Right lobe of liver (tissue), 6 donors: ENCODE measurements at regions not wholly inside any gene's neighbourhood (a gene's known extent, or its start where the extent isn't known, plus 50 kb on each side); places are given as distances from the start of the nearest gene placed in this dataset.
A peak's percentile ranks its signal among the peaks of the same experiment; 100 is the strongest.

Experiments
- ATAC-seq, 4 donors: fragments of 200-7000 bp; cut with Tn5 transposase; one replicate each; pipeline ENCODE4 v1.9.1; 2020; ENCODE audit warnings: mild to moderate bottlenecking in 4 of 4, moderate library complexity in 4 of 4
- DNase-seq, 3 donors: peaks; one replicate each; pipeline ENCODE4 v3.0.0-alpha.2; 2020
- H3K27ac ChIP-seq, 3 donors: fragments of 200-600 bp; one replicate each; pipeline ENCODE4 v1.8.0; 2022
- H3K27me3 ChIP-seq, 2 donors: fragments of 200-600 bp; one replicate each; pipeline ENCODE4 v1.8.0; 2022
- H3K36me3 ChIP-seq, 4 donors: fragments of 200-600 bp; sonication (generic) in 1 of 4; one replicate each; pipeline versions ENCODE4 v1.5.1 to v1.8.0; 2017 to 2022; ENCODE audit warnings: control low read depth in 1 of 4
- H3K4me1 ChIP-seq, 4 donors: fragments of 200-600 bp; sonication (generic) in 1 of 4; one replicate each; pipeline versions ENCODE4 v1.5.1 to v1.8.0; 2017 to 2022; ENCODE audit warnings: control low read depth in 1 of 4
- H3K4me3 ChIP-seq, 3 donors: fragments of 200-600 bp; one replicate each; pipeline ENCODE4 v1.8.0; 2022
- H3K9me3 ChIP-seq, 4 donors: fragments of 200-600 bp; sonication (generic) in 1 of 4; one replicate each; pipeline versions ENCODE4 v1.5.1 to v1.8.0; 2017 to 2022; ENCODE audit warnings: control low read depth in 1 of 4
- POLR2A ChIP-seq: fragments of 450-650 bp; IDR thresholded peaks from one replicate; pipeline ENCODE4 v1.6.1; 2017; ENCODE audit warnings: antibody characterized with exemption, mild to moderate bottlenecking
- WGBS: methylation state at CpG from one replicate; pipeline ENCODE4 v1.1.6; 2018; ENCODE audit warnings: low coverage, low lambda C conversion rate; ENCODE audit not compliant: insufficient coverage; ENCODE audit errors: missing lambda C conversion rate; 5-methylcytosine and 5-hydroxymethylcytosine counted together
- intact Hi-C, 2 donors: fragments of 100-400 bp; cut with DNase I; formaldehyde crosslinking; loops; one replicate each; pipeline versions ENCODE4 v1.11.2 to v1.14.1; 2022
- TF ChIP-seq, protein P1 (sequence below), 4 donors: fragments of 200-600 bp in 3 of 4; fragments of 450-650 bp in 1 of 4; IDR thresholded peaks; one replicate each; pipeline versions ENCODE4 v1.5.1 to v1.8.0; 2016 to 2022; ENCODE audit warnings: antibody characterized with exemption in 4 of 4, mild to moderate bottlenecking in 2 of 4
- donor health status: DM: no; HTN: yes; CAD: no.
- donor health status: DM: no; HTN: no; CAD: no.
- donor health status: DM: no; HTN: no; CAD: no.
- donor health status: DM: no; HTN: yes; CAD: no.
- donor health status: DM: no; HTN: yes; CAD: no.

DNA sequence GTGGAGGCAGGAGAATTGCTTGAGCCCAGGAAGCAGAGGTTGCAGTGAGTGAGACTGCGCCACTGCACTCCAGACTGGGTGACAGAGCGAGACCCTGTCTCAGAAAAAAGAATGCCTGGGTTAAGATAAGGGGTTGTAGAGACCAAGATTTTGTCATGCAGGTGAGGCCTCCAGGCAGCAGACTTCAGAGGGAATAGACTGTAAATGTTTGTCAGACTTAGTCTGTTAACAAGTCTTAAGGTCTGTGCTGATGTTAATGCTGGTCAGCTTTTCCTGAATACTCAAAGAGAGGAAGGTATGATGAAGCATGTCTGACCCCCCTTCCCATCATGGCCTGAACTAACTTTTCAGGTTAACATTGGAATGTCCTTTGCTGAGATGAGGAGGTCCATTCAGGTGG lies 83.0 kb upstream of the FUT8 start:
- Histone ChIP-seq H3K4me3 (no peak overlapping the region), H3K4me1 (no peaks in the 10 kb centered on the region), H3K27me3 (no peaks in the 10 kb centered on the region), H3K36me3 (no peaks in the 10 kb centered on the region), H3K27ac (no peak overlapping the region), H3K9me3 (no peaks in the 10 kb centered on the region)
- TF ChIP-seq, protein P1, sequence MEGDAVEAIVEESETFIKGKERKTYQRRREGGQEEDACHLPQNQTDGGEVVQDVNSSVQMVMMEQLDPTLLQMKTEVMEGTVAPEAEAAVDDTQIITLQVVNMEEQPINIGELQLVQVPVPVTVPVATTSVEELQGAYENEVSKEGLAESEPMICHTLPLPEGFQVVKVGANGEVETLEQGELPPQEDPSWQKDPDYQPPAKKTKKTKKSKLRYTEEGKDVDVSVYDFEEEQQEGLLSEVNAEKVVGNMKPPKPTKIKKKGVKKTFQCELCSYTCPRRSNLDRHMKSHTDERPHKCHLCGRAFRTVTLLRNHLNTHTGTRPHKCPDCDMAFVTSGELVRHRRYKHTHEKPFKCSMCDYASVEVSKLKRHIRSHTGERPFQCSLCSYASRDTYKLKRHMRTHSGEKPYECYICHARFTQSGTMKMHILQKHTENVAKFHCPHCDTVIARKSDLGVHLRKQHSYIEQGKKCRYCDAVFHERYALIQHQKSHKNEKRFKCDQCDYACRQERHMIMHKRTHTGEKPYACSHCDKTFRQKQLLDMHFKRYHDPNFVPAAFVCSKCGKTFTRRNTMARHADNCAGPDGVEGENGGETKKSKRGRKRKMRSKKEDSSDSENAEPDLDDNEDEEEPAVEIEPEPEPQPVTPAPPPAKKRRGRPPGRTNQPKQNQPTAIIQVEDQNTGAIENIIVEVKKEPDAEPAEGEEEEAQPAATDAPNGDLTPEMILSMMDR (IDR thresholded peaks at IDR 0.05) = no peak
- TF ChIP-seq POLR2A = no peak
- ATAC-seq (no peak), DNase-seq (no peak)
- intact Hi-C loops = no loop called here
- 65% methylated on average over 2 of the region's 2 CpGs for WGBS

DNA sequence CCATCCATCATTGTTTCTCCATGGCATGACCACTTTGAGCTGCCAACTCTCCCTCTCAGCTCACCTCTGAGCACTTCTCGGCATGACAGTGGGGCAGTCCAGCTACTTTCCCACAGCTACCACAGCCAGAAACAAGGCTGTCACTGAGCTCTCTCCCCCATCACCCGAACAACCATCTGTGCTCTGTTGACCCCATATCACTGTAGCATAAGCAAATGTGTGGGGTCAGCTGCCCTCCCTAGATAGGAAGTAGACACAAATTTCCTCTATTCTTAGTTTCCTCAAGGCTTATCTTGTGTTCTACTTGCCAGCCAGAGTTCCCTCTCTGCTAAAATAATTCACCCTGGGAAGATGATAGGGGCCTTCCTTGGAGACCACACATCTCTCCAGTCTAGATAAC lies 82.6 kb upstream of the FUT8 start:
- TF ChIP-seq POLR2A = no peak
- TF ChIP-seq, protein P1 (IDR thresholded peaks at IDR 0.05) = no peak
- peak in 3 of 4 donors; percentile 24 to 41 (median 41) for ATAC-seq
- no peaks in the 10 kb centered on the region for H3K4me1 ChIP-seq
- H3K9me3 ChIP-seq = no peaks in the 10 kb centered on the region
- H3K27ac ChIP-seq = no peak overlapping the region
- no peaks in the 10 kb centered on the region for H3K27me3 ChIP-seq
- intact Hi-C loops = no loop called here
- WGBS = 14% methylated on average over 1 of the region's 2 CpGs
- DNase-seq = no peak
- no peaks in the 10 kb centered on the region for H3K36me3 ChIP-seq
- no peak overlapping the region for H3K4me3 ChIP-seq

DNA sequence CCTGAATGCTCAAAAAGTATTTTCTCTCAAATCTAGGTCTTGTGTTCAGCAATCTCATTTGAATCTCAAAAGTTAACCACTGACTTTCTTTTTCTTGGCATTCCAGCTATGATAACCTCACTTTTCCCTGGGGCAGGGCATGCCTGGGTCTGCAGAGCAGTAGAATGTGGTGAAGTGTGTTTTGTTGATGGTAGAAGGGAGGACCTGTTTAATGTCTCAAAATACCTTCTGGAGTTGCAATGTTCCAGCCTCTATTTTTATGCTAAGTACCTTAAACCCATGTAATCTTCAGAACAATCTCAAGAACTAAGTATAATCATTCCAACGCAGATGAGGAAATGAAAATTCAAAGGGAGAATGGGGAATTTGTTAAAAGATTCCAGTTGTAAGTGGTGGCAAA lies 82.1 kb upstream of the FUT8 start:
- WGBS = 36% methylated on average over 1 of the region's 1 CpG
- H3K4me3 ChIP-seq = no peak overlapping the region
- H3K27me3 ChIP-seq = no peaks in the 10 kb centered on the region
- no peaks in the 10 kb centered on the region for H3K9me3 ChIP-seq
- DNase-seq (no peak), ATAC-seq (no peak)
- no peak overlapping the region for H3K27ac ChIP-seq
- intact Hi-C loops = no loop called here
- no peaks in the 10 kb centered on the region for H3K36me3 ChIP-seq
- TF ChIP-seq, protein P1 (IDR thresholded peaks at IDR 0.05) = no peak
- no peak for TF ChIP-seq POLR2A
- no peaks in the 10 kb centered on the region for H3K4me1 ChIP-seq

DNA sequence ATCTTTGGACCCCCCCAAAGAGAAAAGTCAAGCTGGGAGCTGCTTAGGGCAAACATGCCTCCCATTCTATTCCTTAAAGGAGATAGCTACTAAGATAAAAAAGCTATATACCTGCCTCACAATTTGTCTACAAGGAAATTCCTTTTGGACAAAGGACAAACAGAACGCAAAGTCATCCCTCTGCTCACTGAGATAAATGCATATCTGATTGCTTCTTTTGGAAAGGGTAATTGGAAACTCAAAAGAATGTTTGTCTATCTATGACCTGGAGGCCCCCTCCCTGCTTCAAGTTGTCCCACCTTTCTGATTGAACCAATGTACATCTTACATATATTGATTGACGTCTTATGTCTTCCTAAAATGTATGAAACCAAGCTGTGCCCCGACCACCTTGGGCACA lies 80.9 kb upstream of the FUT8 start:
- Histone ChIP-seq H3K4me3 (no peak overlapping the region), H3K27me3 (no peaks in the 10 kb centered on the region), H3K9me3 (no peaks in the 10 kb centered on the region), H3K27ac (no peak overlapping the region), H3K36me3 (no peaks in the 10 kb centered on the region), H3K4me1 (no peaks in the 10 kb centered on the region)
- ATAC-seq (no peak), DNase-seq (no peak)
- TF ChIP-seq, protein P1 (IDR thresholded peaks at IDR 0.05) = no peak
- no peak for TF ChIP-seq POLR2A
- intact Hi-C loops = no loop called here
- 67% methylated on average over 3 of the region's 3 CpGs for WGBS
